ENCODE measurements at regions not wholly inside any gene's neighbourhood (a gene's known extent, or its start where the extent isn't known, plus 50 kb on each side); places are given as distances from the start of the nearest gene placed in this dataset.
"Not testable (repeated sequence)": the region's sequence is repeated elsewhere in the genome, so short reads cannot be mapped to it uniquely, and the experiment has no call there.

- not testable (repeated sequence) for TF ChIP-seq CTCF, POLR2A, EP300 (IDR thresholded peaks at IDR 0.05)
Measured at GRCh38 chr6:144410574-144410973, 125.4 kb downstream of the UTRN start.

Measured in gastroesophageal sphincter (tissue), 3 donors.